ENCODE measurements at regions not wholly inside any gene's neighbourhood (a gene's known extent, or its start where the extent isn't known, plus 50 kb on each side); places are given as distances from the start of the nearest gene placed in this dataset.

GRCh38 chr12:58140395-58140794 is 199.0 kb downstream of the ATP23 start:
- DNase-seq = no peak

GRCh38 chr12:58142991-58143390 is 201.6 kb downstream of the ATP23 start:
- DNase-seq = no peak

GRCh38 chr12:58143498-58143995 is 202.2 kb downstream of the ATP23 start:
- DNase-seq = no peak

GRCh38 chr12:58148405-58148804 is 207.0 kb downstream of the ATP23 start:
- DNase-seq = peak; percentile 30

GRCh38 chr12:58148976-58149375 is 207.6 kb downstream of the ATP23 start:
- DNase-seq = no peak

- no peak for DNase-seq
Observed at GRCh38 chr12:58154359-58154758, 213.0 kb downstream of the ATP23 start.

- DNase-seq = no peak
Observed at GRCh38 chr12:58156697-58157096, 215.3 kb downstream of the ATP23 start.

GRCh38 chr12:58159941-58160340 is 218.6 kb downstream of the ATP23 start:
- DNase-seq = no peak

- no peak for DNase-seq
Observed at GRCh38 chr12:58161773-58162172, 220.4 kb downstream of the ATP23 start.

- DNase-seq = no peak
Observed at GRCh38 chr12:58163021-58163420, 221.7 kb downstream of the ATP23 start.

GRCh38 chr12:58166643-58167042 is 225.3 kb downstream of the ATP23 start:
- no peak for DNase-seq

- DNase-seq = no peak
Observed at GRCh38 chr12:58167622-58168021, 226.3 kb downstream of the ATP23 start.

GRCh38 chr12:58169826-58170225 is 228.5 kb downstream of the ATP23 start:
- no peak for DNase-seq

- DNase-seq = peak; percentile 61
Observed at GRCh38 chr12:58171914-58172313, 230.5 kb downstream of the ATP23 start.

- no peak for DNase-seq
Observed at GRCh38 chr12:58172433-58173073, 231.2 kb downstream of the ATP23 start.

- DNase-seq = no peak
Observed at GRCh38 chr12:58174316-58174715, 232.9 kb downstream of the ATP23 start.

- no peak for DNase-seq
Observed at GRCh38 chr12:58176296-58176869, 235.0 kb downstream of the ATP23 start.

- no peak for DNase-seq
Observed at GRCh38 chr12:58177366-58177765, 236.0 kb downstream of the ATP23 start.

- peak; percentile 52 for DNase-seq
Observed at GRCh38 chr12:58184212-58184611, 242.8 kb downstream of the ATP23 start.

GRCh38 chr12:58186401-58186800 is 245.0 kb downstream of the ATP23 start:
- DNase-seq = no peak

GRCh38 chr12:58186914-58187313 is 245.5 kb downstream of the ATP23 start:
- no peak for DNase-seq

GRCh38 chr12:58189030-58189429 is 247.7 kb downstream of the ATP23 start:
- no peak for DNase-seq

- no peak for DNase-seq
Observed at GRCh38 chr12:58189893-58190292, 248.5 kb downstream of the ATP23 start.

- DNase-seq = no peak
Observed at GRCh38 chr12:58190618-58191017, 249.3 kb downstream of the ATP23 start.

- no peak for DNase-seq
Observed at GRCh38 chr12:58196971-58197370, 255.6 kb downstream of the ATP23 start.

Data from eye (tissue), 1 donor.